HCT116 (cell line): ENCODE measurements at regions not wholly inside any gene's neighbourhood (a gene's known extent, or its start where the extent isn't known, plus 50 kb on each side); places are given as distances from the start of the nearest gene placed in this dataset.
"Not testable (repeated sequence)": the region's sequence is repeated elsewhere in the genome, so short reads cannot be mapped to it uniquely, and the experiment has no call there.

Source experiments
- ATAC-seq: fragments of 200-7000 bp; cut with Tn5 transposase; 2 replicates; pipeline ENCODE4 v1.9.1; 2020; ENCODE audit warnings: mild to moderate bottlenecking, moderate library complexity
- BruUV-seq: library from RNA; stranded (reverse); fragments of 400-500 nt; replicated peaks from 2 replicates; lab custom pipeline; 2021; lab: Mats Ljungman, UMichigan
- CTCF ChIA-PET: fragments of 300-600 bp; sonication (Branson Sonifier 250); formaldehyde crosslinking; loops from one replicate; lab custom pipeline; 2021; ENCODE audit warnings: antibody characterized with exemption; lab: Charles Lee
- POLR2A ChIA-PET: fragments of 300-600, 350-600 bp; sonication (Branson Sonifier 250); formaldehyde crosslinking; loops from one replicate; lab custom pipeline; 2021; ENCODE audit warnings: antibody characterized with exemption; lab: Charles Lee
- RAD21 ChIA-PET, 2 experiments: fragments of 300-600 bp; sonication (Branson Sonifier 250); formaldehyde crosslinking; loops; one replicate each; lab custom pipeline; 2023; ENCODE audit warnings: low total read pairs in 2 of 2; ENCODE audit not compliant: uncharacterized antibody in 2 of 2, unreplicated experiment in 2 of 2, low non-redundant PET in 1 of 2; lab: Charles Lee
- DNase-seq: peaks from one replicate; pipeline ENCODE4 v3.0.0-alpha.2; 2010; ENCODE audit warnings: low read depth, low spot score
- H2AFZ ChIP-seq: fragments of 200-600 bp; shearing (Covaris generic), sonication (generic); 2 replicates; pipeline ENCODE4 v1.6.1; 2017; ENCODE audit warnings: low read depth, mixed run types, mixed read lengths, antibody characterized with exemption, low read length; ENCODE audit not compliant: poor library complexity, severe bottlenecking
- H3K27ac ChIP-seq: 2 replicates; pipeline ENCODE4 v1.5.1; 2012; ENCODE audit warnings: low read depth, low read length
- H3K27me3 ChIP-seq: fragments of 200-600 bp; sonication (generic); 2 replicates; pipeline ENCODE4 v1.6.1; 2016; ENCODE audit warnings: mixed run types, low read length, mixed read lengths; ENCODE audit not compliant: insufficient read depth
- H3K36me3 ChIP-seq, 2 experiments: fragments of 200-500 bp in 1 of 2; fragments of 200-600 bp in 1 of 2; sonication (Bioruptor generic) in 1 of 2; sonication (generic) in 1 of 2; 2 replicates each; pipeline versions ENCODE4 v1.5.1 to v1.6.1; 2014 to 2016; ENCODE audit warnings: low read length in 2 of 2, inconsistent platforms in 1 of 2, mixed read lengths in 1 of 2, mixed run types in 1 of 2; ENCODE audit not compliant: insufficient read depth in 2 of 2, control insufficient read depth in 1 of 2
- H3K4me1 ChIP-seq, 2 experiments: fragments of 200-600 bp in 1 of 2; sonication (generic) in 1 of 2; 2 replicates each; pipeline versions ENCODE4 v1.5.1 to v1.6.1; 2012 to 2017; ENCODE audit warnings: low read length in 2 of 2, inconsistent platforms in 1 of 2, mild to moderate bottlenecking in 1 of 2, mixed read lengths in 1 of 2, mixed run types in 1 of 2, moderate library complexity in 1 of 2; ENCODE audit not compliant: insufficient read depth in 2 of 2, control insufficient read depth in 1 of 2
- H3K4me2 ChIP-seq: fragments of 200-600 bp; sonication (generic); 2 replicates; pipeline ENCODE4 v1.6.1; 2017; ENCODE audit warnings: mixed run types, low read length, mixed read lengths
- H3K4me3 ChIP-seq, 2 experiments: fragments of 200-600 bp in 1 of 2; sonication (generic) in 1 of 2; replicated peaks in 1 of 2; 2 replicates each; pipeline ENCODE4 v1.5.1; 2011 to 2016; ENCODE audit warnings: low read length in 2 of 2, control low read depth in 1 of 2, low read depth in 1 of 2, mild to moderate bottlenecking in 1 of 2, mixed read lengths in 1 of 2, mixed run types in 1 of 2
- H3K79me2 ChIP-seq: fragments of 200-600 bp; sonication (generic); 2 replicates; pipeline ENCODE4 v1.6.1; 2017; ENCODE audit warnings: mild to moderate bottlenecking, mixed run types, low read length, moderate library complexity, mixed read lengths; ENCODE audit not compliant: insufficient read depth
- H3K9ac ChIP-seq: fragments of 200-600 bp; sonication (generic); 2 replicates; pipeline ENCODE4 v1.6.1; 2016; ENCODE audit warnings: low read length, mixed read lengths
- H3K9me2 ChIP-seq: fragments of 200-600 bp; sonication (generic), shearing (Covaris generic); 2 replicates; pipeline ENCODE4 v1.6.1; 2017; ENCODE audit warnings: mixed run types, mild to moderate bottlenecking, moderate library complexity; ENCODE audit not compliant: insufficient read depth
- H3K9me3 ChIP-seq, 2 experiments: fragments of 200-500 bp in 1 of 2; fragments of 200-600 bp in 1 of 2; sonication (Bioruptor generic) in 1 of 2; sonication (generic) in 1 of 2; 2 replicates each; pipeline ENCODE4 v1.6.1; 2014 to 2017; ENCODE audit warnings: low read length in 2 of 2, mixed read lengths in 2 of 2, inconsistent platforms in 1 of 2, low read depth in 1 of 2, mild to moderate bottlenecking in 1 of 2, mixed run types in 1 of 2, moderate library complexity in 1 of 2; ENCODE audit not compliant: control insufficient read depth in 1 of 2, insufficient read depth in 1 of 2
- H4K20me1 ChIP-seq: fragments of 200-600 bp; sonication (generic), shearing (Covaris generic); 2 replicates; pipeline ENCODE4 v1.6.1; 2017; ENCODE audit warnings: mixed run types, mild to moderate bottlenecking, moderate library complexity; ENCODE audit not compliant: insufficient read depth
- CBX3 ChIP-seq: IDR thresholded peaks from 2 replicates; pipeline ENCODE4 v1.6.1; 2012; ENCODE audit warnings: low read depth
- CEBPB ChIP-seq: IDR thresholded peaks from 2 replicates; pipeline ENCODE4 v1.6.1; 2012; ENCODE audit warnings: low read depth
- EZH2 ChIP-seq: fragments of 200-600 bp; sonication (generic); IDR thresholded peaks from 2 replicates; pipeline ENCODE4 v1.6.1; 2017; ENCODE audit warnings: antibody characterized with exemption, mixed run types
- EZH2phosphoT487 ChIP-seq: fragments of 200-600 bp; IDR thresholded peaks from 2 replicates; pipeline ENCODE4 v1.6.1; 2018; ENCODE audit warnings: antibody characterized with exemption, borderline replicate concordance
- JUND ChIP-seq: IDR thresholded peaks from 2 replicates; pipeline ENCODE4 v1.6.1; 2012
- MAX ChIP-seq: IDR thresholded peaks from 2 replicates; pipeline ENCODE4 v1.6.1; 2012
- POLR2A ChIP-seq: IDR thresholded peaks from 2 replicates; pipeline ENCODE4 v1.7.0; 2011; ENCODE audit warnings: borderline replicate concordance; ENCODE audit not compliant: insufficient read depth, insufficient read length; ENCODE audit errors: extremely low read depth
- POLR2AphosphoS5 ChIP-seq: IDR thresholded peaks from 2 replicates; pipeline ENCODE4 v1.6.1; 2011; ENCODE audit warnings: mild to moderate bottlenecking, low read depth, low read length, moderate library complexity
- SIN3A ChIP-seq: IDR thresholded peaks from 2 replicates; pipeline ENCODE4 v1.6.1; 2012; ENCODE audit warnings: low read depth
- SP1 ChIP-seq: IDR thresholded peaks from 2 replicates; pipeline ENCODE4 v1.6.1; 2012; ENCODE audit warnings: low read depth
- SRF ChIP-seq: IDR thresholded peaks from 2 replicates; pipeline ENCODE4 v1.6.1; 2012; ENCODE audit warnings: low read depth
- TCF7L2 ChIP-seq: IDR thresholded peaks from 2 replicates; pipeline ENCODE4 v1.7.0; 2011; ENCODE audit warnings: borderline replicate concordance, inconsistent platforms; ENCODE audit not compliant: insufficient read depth, insufficient read length; ENCODE audit errors: extremely low read depth
- YY1 ChIP-seq: IDR thresholded peaks from 2 replicates; pipeline ENCODE4 v1.6.1; 2011; ENCODE audit warnings: low read length, low read depth, moderate library complexity, mild to moderate bottlenecking; ENCODE audit not compliant: insufficient replicate concordance; ENCODE audit errors: extremely low read depth
- intact Hi-C: fragments of 100-400 bp; cut with micrococcal nuclease; formaldehyde crosslinking; loops from 2 replicates; pipeline ENCODE4 v1.10.0; 2022
- TF ChIP-seq, protein P1 (sequence below), 3 experiments: fragments of 200-600 bp in 1 of 3; sonication (generic) in 1 of 3; IDR thresholded peaks in 2 of 3; conservative IDR thresholded peaks in 1 of 3; 2 replicates each; pipeline ENCODE4 v1.5.1; 2012 to 2017; ENCODE audit warnings: low read depth in 2 of 3, low read length in 2 of 3, antibody characterized with exemption in 1 of 3, borderline replicate concordance in 1 of 3, control low read depth in 1 of 3, mild to moderate bottlenecking in 1 of 3, mixed read lengths in 1 of 3, mixed run types in 1 of 3, moderate library complexity in 1 of 3; ENCODE audit not compliant: insufficient read depth in 1 of 3
- TF ChIP-seq, protein P2 (sequence below): IDR thresholded peaks from 2 replicates; pipeline ENCODE4 v1.6.1; 2012; ENCODE audit warnings: low read depth

- ATAC-seq = no peak
- POLR2A ChIA-PET = no interaction called here
Measured at GRCh38 chrX:40878766-40879165, 143.4 kb upstream of the MED14 start.

GRCh38 chrX:40879172-40879571 is 143.8 kb upstream of the MED14 start:
- H3K4me1 ChIP-seq, H3K9me3 ChIP-seq, ATAC-seq, POLR2A ChIA-PET, RAD21 ChIA-PET, H3K27me3 ChIP-seq, H3K9me2 ChIP-seq, DNase-seq, H3K79me2 ChIP-seq, H3K36me3 ChIP-seq, H3K9ac ChIP-seq, H3K4me2 ChIP-seq, H2AFZ ChIP-seq, H4K20me1 ChIP-seq, H3K27ac ChIP-seq, BruUV-seq, H3K4me3 ChIP-seq, CTCF ChIA-PET: not testable (repeated sequence)
- intact Hi-C loops = loop anchor here (5.0 kb wide), 1 partner anchor 238 kb away; no protein-coding TSS in a partner anchor

More at GRCh38 chrX:40878766-40879165, 143.4 kb upstream of the MED14 start:
- H3K9ac ChIP-seq = no peak overlapping the region
- H3K36me3 ChIP-seq = no peaks in the 10 kb centered on the region
- H3K4me1 ChIP-seq = peaks cover 0 to 4% of the 10 kb centered on the region in 2 experiments; a peak in 1 of 4 replicates
- peak overlapping the region; percentile 98 for H2AFZ ChIP-seq
- H3K79me2 ChIP-seq = no peaks in the 10 kb centered on the region
- intact Hi-C loops = loop anchor here (5.0 kb wide), 1 partner anchor 239 kb away; no protein-coding TSS in a partner anchor
- H3K27ac ChIP-seq = no peak overlapping the region
- no peaks in the 10 kb centered on the region for H4K20me1 ChIP-seq
- ChIA-PET CTCF (interaction anchor here (1.6 to 2.0 kb wide), 2 partner anchors 13 to 236 kb away, joined by 5 to 10 read pairs; no protein-coding TSS in a partner anchor), RAD21 (interaction anchor here in 1 of 2 experiments (1.4 kb wide), 1 partner anchor 236 kb away, joined by 3 read pairs; no protein-coding TSS in a partner anchor)
- no peaks in the 10 kb centered on the region for H3K9me2 ChIP-seq
- no peak for DNase-seq
- H3K9me3 ChIP-seq = no peaks in the 10 kb centered on the region
- H3K27me3 ChIP-seq = no peaks in the 10 kb centered on the region
- no peak overlapping the region for H3K4me3 ChIP-seq
- TF ChIP-seq EZH2phosphoT487 (no peak), MAX (no peak), TCF7L2 (no peak), YY1 (no peak), EZH2 (no peak), POLR2AphosphoS5 (no peak), POLR2A (no peak), SP1 (no peak), CBX3 (no peak), SIN3A (no peak), CEBPB (no peak), SRF (no peak), JUND (no peak)
- TF ChIP-seq, protein P1, sequence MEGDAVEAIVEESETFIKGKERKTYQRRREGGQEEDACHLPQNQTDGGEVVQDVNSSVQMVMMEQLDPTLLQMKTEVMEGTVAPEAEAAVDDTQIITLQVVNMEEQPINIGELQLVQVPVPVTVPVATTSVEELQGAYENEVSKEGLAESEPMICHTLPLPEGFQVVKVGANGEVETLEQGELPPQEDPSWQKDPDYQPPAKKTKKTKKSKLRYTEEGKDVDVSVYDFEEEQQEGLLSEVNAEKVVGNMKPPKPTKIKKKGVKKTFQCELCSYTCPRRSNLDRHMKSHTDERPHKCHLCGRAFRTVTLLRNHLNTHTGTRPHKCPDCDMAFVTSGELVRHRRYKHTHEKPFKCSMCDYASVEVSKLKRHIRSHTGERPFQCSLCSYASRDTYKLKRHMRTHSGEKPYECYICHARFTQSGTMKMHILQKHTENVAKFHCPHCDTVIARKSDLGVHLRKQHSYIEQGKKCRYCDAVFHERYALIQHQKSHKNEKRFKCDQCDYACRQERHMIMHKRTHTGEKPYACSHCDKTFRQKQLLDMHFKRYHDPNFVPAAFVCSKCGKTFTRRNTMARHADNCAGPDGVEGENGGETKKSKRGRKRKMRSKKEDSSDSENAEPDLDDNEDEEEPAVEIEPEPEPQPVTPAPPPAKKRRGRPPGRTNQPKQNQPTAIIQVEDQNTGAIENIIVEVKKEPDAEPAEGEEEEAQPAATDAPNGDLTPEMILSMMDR (IDR thresholded peaks at IDR 0.05 in 2 of 3, conservative IDR thresholded peaks at IDR 0.05 in 1 of 3; ENCODE audit: borderline replicate concordance in 1 of 3, insufficient read depth in 1 of 3, low read depth in 2 of 3, low read length in 2 of 3) = no peak
- TF ChIP-seq, protein P2, sequence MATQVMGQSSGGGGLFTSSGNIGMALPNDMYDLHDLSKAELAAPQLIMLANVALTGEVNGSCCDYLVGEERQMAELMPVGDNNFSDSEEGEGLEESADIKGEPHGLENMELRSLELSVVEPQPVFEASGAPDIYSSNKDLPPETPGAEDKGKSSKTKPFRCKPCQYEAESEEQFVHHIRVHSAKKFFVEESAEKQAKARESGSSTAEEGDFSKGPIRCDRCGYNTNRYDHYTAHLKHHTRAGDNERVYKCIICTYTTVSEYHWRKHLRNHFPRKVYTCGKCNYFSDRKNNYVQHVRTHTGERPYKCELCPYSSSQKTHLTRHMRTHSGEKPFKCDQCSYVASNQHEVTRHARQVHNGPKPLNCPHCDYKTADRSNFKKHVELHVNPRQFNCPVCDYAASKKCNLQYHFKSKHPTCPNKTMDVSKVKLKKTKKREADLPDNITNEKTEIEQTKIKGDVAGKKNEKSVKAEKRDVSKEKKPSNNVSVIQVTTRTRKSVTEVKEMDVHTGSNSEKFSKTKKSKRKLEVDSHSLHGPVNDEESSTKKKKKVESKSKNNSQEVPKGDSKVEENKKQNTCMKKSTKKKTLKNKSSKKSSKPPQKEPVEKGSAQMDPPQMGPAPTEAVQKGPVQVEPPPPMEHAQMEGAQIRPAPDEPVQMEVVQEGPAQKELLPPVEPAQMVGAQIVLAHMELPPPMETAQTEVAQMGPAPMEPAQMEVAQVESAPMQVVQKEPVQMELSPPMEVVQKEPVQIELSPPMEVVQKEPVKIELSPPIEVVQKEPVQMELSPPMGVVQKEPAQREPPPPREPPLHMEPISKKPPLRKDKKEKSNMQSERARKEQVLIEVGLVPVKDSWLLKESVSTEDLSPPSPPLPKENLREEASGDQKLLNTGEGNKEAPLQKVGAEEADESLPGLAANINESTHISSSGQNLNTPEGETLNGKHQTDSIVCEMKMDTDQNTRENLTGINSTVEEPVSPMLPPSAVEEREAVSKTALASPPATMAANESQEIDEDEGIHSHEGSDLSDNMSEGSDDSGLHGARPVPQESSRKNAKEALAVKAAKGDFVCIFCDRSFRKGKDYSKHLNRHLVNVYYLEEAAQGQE = no peak
- no TSS peak for BruUV-seq
- no peak overlapping the region for H3K4me2 ChIP-seq
